Spleen (tissue), 11 donors: ENCODE measurements at regions not wholly inside any gene's neighbourhood (a gene's known extent, or its start where the extent isn't known, plus 50 kb on each side); places are given as distances from the start of the nearest gene placed in this dataset.
"Not testable (repeated sequence)": the region's sequence is repeated elsewhere in the genome, so short reads cannot be mapped to it uniquely, and the experiment has no call there.

Source experiments
- DNase-seq: peaks from one replicate; pipeline ENCODE4 v3.0.0-alpha.2; 2020
- H3K27ac ChIP-seq, 8 donors: fragments of 200-600 bp; sonication (generic) in 7 of 8; 1 replicate in 4 of 8; 2 replicates in 4 of 8; pipeline versions ENCODE4 v1.5.0 to v1.8.0; 2016 to 2021; ENCODE audit warnings: inconsistent platforms in 4 of 8, mild to moderate bottlenecking in 4 of 8, moderate library complexity in 1 of 8
- H3K27me3 ChIP-seq, 7 donors: fragments of 200-600 bp; sonication (generic) in 6 of 7; replicated peaks in 1 of 7; 1 replicate in 4 of 7; 2 replicates in 3 of 7; pipeline versions ENCODE4 v1.5.0 to v1.8.0; 2016 to 2021; ENCODE audit warnings: inconsistent platforms in 3 of 7, mild to moderate bottlenecking in 1 of 7
- H3K36me3 ChIP-seq, 6 donors: fragments of 200-600 bp; sonication (generic) in 5 of 6; 1 replicate in 4 of 6; 2 replicates in 2 of 6; pipeline versions ENCODE4 v1.5.0 to v1.8.0; 2016 to 2021; ENCODE audit warnings: inconsistent platforms in 2 of 6
- H3K4me1 ChIP-seq, 6 donors: fragments of 200-600 bp; sonication (generic) in 5 of 6; 1 replicate in 3 of 6; 2 replicates in 3 of 6; pipeline versions ENCODE4 v1.5.0 to v1.8.0; 2016 to 2021; ENCODE audit warnings: inconsistent platforms in 3 of 6
- H3K4me3 ChIP-seq, 8 donors: fragments of 200-600 bp; sonication (generic) in 7 of 8; 1 replicate in 4 of 8; 2 replicates in 4 of 8; pipeline versions ENCODE4 v1.5.0 to v1.8.0; 2016 to 2021; ENCODE audit warnings: inconsistent platforms in 4 of 8, mild to moderate bottlenecking in 4 of 8, moderate library complexity in 2 of 8
- H3K9me3 ChIP-seq, 8 donors: fragments of 200-600 bp; sonication (generic) in 7 of 8; 1 replicate in 4 of 8; 2 replicates in 4 of 8; pipeline versions ENCODE4 v1.5.0 to v1.8.0; 2016 to 2021; ENCODE audit warnings: inconsistent platforms in 4 of 8
- CTCF ChIP-seq, 11 experiments: fragments of 200-600 bp in 7 of 11; fragments of 450-650 bp in 4 of 11; sonication (generic) in 4 of 11; IDR thresholded peaks in 8 of 11; conservative IDR thresholded peaks in 3 of 11; 1 replicate in 7 of 11; 2 replicates in 4 of 11; pipeline versions ENCODE4 v1.4.0 to v1.8.0; 2016 to 2021; ENCODE audit warnings: antibody characterized with exemption in 11 of 11, inconsistent platforms in 4 of 11, mild to moderate bottlenecking in 1 of 11
- POLR2A ChIP-seq, 3 donors: fragments of 450-650 bp; IDR thresholded peaks; one replicate each; pipeline ENCODE4 v1.5.1; 2017; ENCODE audit warnings: antibody characterized with exemption in 3 of 3, mild to moderate bottlenecking in 1 of 3
- POLR2AphosphoS5 ChIP-seq, 3 donors: sonication (generic); formaldehyde crosslinking; IDR thresholded peaks; one replicate each; pipeline ENCODE4 v1.5.1; 2017; ENCODE audit warnings: antibody characterized with exemption in 3 of 3
- WGBS, 5 donors: extraction: QIAGEN DNeasy Blood & Tissue Kit in 3 of 5; methylation state at CpG; one replicate each; pipeline versions ENCODE4 v1.1.5 to v1.1.7; 2013 to 2018; 5-methylcytosine and 5-hydroxymethylcytosine counted together
- intact Hi-C: fragments of 100-400 bp; cut with DNase I; formaldehyde crosslinking; loops from one replicate; pipeline ENCODE4 v1.15.0; 2023; ENCODE audit warnings: low total_unique reads
- donor health status: healthy with polysubstance abuse.
- donor health status: DM: no; HTN: no; CAD: no; lungs with moderate emphysema.
- donor health status: DM: no; HTN: no; CAD: no.
- donor health status: Bipolar disorder and iron deficiency.
- donor health status: healthy.
- donor health status: DM: no; HTN: no; CAD: no.
- donor health status: DM: yes; HTN: yes; CAD: no.

GRCh38 chr4:30867427-30867826, 147.3 kb downstream of the PCDH7 start:
- TF ChIP-seq CTCF (IDR thresholded peaks at IDR 0.05 in 8 of 11, conservative IDR thresholded peaks at IDR 0.05 in 3 of 11) (no peak), POLR2AphosphoS5 (IDR thresholded peaks at IDR 0.05) (no peak), POLR2A (IDR thresholded peaks at IDR 0.05) (no peak)
- H3K9me3 ChIP-seq: peaks cover 0 to 13% (median 2%) of the 10 kb centered on the region in 8 donors
- H3K27ac ChIP-seq: no peak overlapping the region
- 78 to 96% (median 86%) methylated on average over 3 of the region's 3 CpGs for WGBS, 5 donors
- intact Hi-C loops: no loop called here
- no peak for DNase-seq
- no peaks in the 10 kb centered on the region for H3K4me1 ChIP-seq
- H3K27me3 ChIP-seq: no peaks in the 10 kb centered on the region
- no peaks in the 10 kb centered on the region for H3K36me3 ChIP-seq
- H3K4me3 ChIP-seq: no peak overlapping the region

GRCh38 chr4:30868111-30868895, 148.1 kb downstream of the PCDH7 start:
- WGBS, 5 donors: 79 to 90% (median 84%) methylated on average over 5 of the region's 5 CpGs
- DNase-seq: no peak
- Histone ChIP-seq H3K27ac (no peak overlapping the region), H3K4me3 (no peak overlapping the region), H3K4me1 (no peaks in the 10 kb centered on the region), H3K36me3 (no peaks in the 10 kb centered on the region), H3K27me3 (no peaks in the 10 kb centered on the region), H3K9me3 (peaks cover 0 to 13% (median 2%) of the 10 kb centered on the region in 8 donors)
- intact Hi-C loops: no loop called here
- TF ChIP-seq POLR2AphosphoS5 (IDR thresholded peaks at IDR 0.05) (no peak), POLR2A (IDR thresholded peaks at IDR 0.05) (no peak), CTCF (IDR thresholded peaks at IDR 0.05 in 8 of 11, conservative IDR thresholded peaks at IDR 0.05 in 3 of 11) (no peak)

GRCh38 chr4:30869387-30869786, 149.2 kb downstream of the PCDH7 start:
- H3K27ac ChIP-seq, H3K36me3 ChIP-seq, H3K4me3 ChIP-seq, DNase-seq, intact Hi-C loops, H3K27me3 ChIP-seq, H3K4me1 ChIP-seq: not testable (repeated sequence)
- WGBS, 5 donors: 87 to 97% (median 93%) methylated on average over 1 of the region's 1 CpG
- H3K9me3 ChIP-seq: peaks cover 0 to 13% (median 2%) of the 10 kb centered on the region in 8 donors

- H3K4me1 ChIP-seq: no peaks in the 10 kb centered on the region
- WGBS, 5 donors: 81 to 93% (median 85%) methylated on average over 2 of the region's 2 CpGs
- H3K4me3 ChIP-seq: no peak overlapping the region
- H3K9me3 ChIP-seq: peaks cover 0 to 13% (median 2%) of the 10 kb centered on the region in 8 donors
- no peaks in the 10 kb centered on the region for H3K36me3 ChIP-seq
- intact Hi-C loops: no loop called here
- no peak overlapping the region for H3K27ac ChIP-seq
- DNase-seq: no peak
- no peaks in the 10 kb centered on the region for H3K27me3 ChIP-seq
- TF ChIP-seq POLR2AphosphoS5 (IDR thresholded peaks at IDR 0.05): no peak
- no peak for TF ChIP-seq CTCF (IDR thresholded peaks at IDR 0.05 in 8 of 11, conservative IDR thresholded peaks at IDR 0.05 in 3 of 11)
- no peak for TF ChIP-seq POLR2A (IDR thresholded peaks at IDR 0.05)
Observed at GRCh38 chr4:30870513-30870912, 150.3 kb downstream of the PCDH7 start.
